Pancreas (tissue), 10 donors: ENCODE measurements at regions not wholly inside any gene's neighbourhood (a gene's known extent, or its start where the extent isn't known, plus 50 kb on each side); places are given as distances from the start of the nearest gene placed in this dataset.

Experiments
- ATAC-seq, 4 donors: fragments of 200-7000 bp; cut with Tn5 transposase; one replicate each; pipeline versions ENCODE4 v1.8.0 to v1.9.1; 2020; ENCODE audit warnings: mild to moderate bottlenecking in 4 of 4, moderate library complexity in 4 of 4
- DNase-seq, 6 donors: peaks; one replicate each; pipeline ENCODE4 v3.0.0-alpha.2; 2020
- FAIRE-seq: peaks from 2 replicates; lab custom pipeline; 2012; peaks lifted over from hg19 to GRCh38; lab: Jason Lieb, UNC
- H3K27ac ChIP-seq, 4 donors: fragments of 200-600 bp; sonication (generic); 1 replicate in 3 of 4; 2 replicates in 1 of 4; pipeline versions ENCODE4 v1.5.0 to v1.8.0; 2020
- H3K27me3 ChIP-seq, 4 donors: fragments of 200-600 bp; one replicate each; pipeline ENCODE4 v1.8.0; 2021
- H3K36me3 ChIP-seq, 3 donors: fragments of 200-600 bp; sonication (generic) in 1 of 3; one replicate each; pipeline versions ENCODE4 v1.5.0 to v1.8.0; 2020 to 2021
- H3K4me1 ChIP-seq, 3 donors: fragments of 200-600 bp; one replicate each; pipeline ENCODE4 v1.8.0; 2021
- H3K4me3 ChIP-seq, 4 donors: fragments of 200-600 bp; sonication (generic) in 2 of 4; one replicate each; pipeline versions ENCODE4 v1.5.0 to v1.8.0; 2020 to 2021
- H3K9me3 ChIP-seq, 4 donors: fragments of 200-600 bp; one replicate each; pipeline ENCODE4 v1.8.0; 2021
- CTCF ChIP-seq, 4 donors: fragments of 200-600 bp; sonication (generic) in 3 of 4; IDR thresholded peaks; one replicate each; pipeline versions ENCODE4 v1.5.0 to v1.8.0; 2021; ENCODE audit warnings: antibody characterized with exemption in 4 of 4
- WGBS, 2 donors: extraction: QIAGEN DNeasy Blood & Tissue Kit; methylation state at CpG; one replicate each; pipeline ENCODE4 v1.1.7; 2013; 5-methylcytosine and 5-hydroxymethylcytosine counted together
- intact Hi-C, 3 donors: fragments of 100-400 bp; cut with DNase I; formaldehyde crosslinking; loops; one replicate each; pipeline versions ENCODE4 v1.11.1 to v1.14.2; 2022
- donor health status: healthy with polysubstance abuse.
- donor health status: DM: no; HTN: no; CAD: no; lungs with moderate emphysema.
- donor health status: DM: no; HTN: no; CAD: no.
- donor health status: control.
- donor health status: control.
- donor health status: Bipolar disorder and iron deficiency.
- donor health status: DM: yes; HTN: yes; CAD: no.
- donor health status: DM: no; HTN: no; CAD: no.
- donor health status: DM: no; HTN: no; CAD: no.
- donor health status: DM: yes; HTN: yes; CAD: no.

DNA sequence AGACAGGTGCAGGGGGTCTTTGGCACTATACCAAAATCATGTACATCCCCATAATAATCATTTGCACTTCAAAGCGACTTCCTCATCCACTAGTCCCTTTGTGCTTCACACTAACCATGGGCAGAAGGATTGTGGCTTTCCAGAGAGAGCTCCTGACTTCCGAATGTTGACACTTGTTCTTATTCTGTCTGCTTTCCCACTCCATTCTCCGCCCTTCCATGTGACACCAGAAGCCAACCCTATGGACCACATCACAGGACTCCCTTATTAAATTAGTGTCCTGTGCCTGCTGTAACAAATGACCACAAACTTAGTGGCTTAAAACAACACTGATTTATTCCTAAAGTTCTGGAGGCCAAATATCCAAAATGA, 91.6 kb downstream of the CMC2 start:
- Histone ChIP-seq H3K4me3 (no peak overlapping the region), H3K27ac (no peak overlapping the region), H3K36me3 (no peaks in the 10 kb centered on the region), H3K27me3 (no peaks in the 10 kb centered on the region), H3K9me3 (no peaks in the 10 kb centered on the region), H3K4me1 (no peaks in the 10 kb centered on the region)
- intact Hi-C loops = no loop called here
- ATAC-seq = no peak
- no peak for FAIRE-seq
- no peak for TF ChIP-seq CTCF (IDR thresholded peaks at IDR 0.05)
- DNase-seq = no peak
- WGBS, 2 donors = 84% methylated on average over 3 of the region's 3 CpGs

DNA sequence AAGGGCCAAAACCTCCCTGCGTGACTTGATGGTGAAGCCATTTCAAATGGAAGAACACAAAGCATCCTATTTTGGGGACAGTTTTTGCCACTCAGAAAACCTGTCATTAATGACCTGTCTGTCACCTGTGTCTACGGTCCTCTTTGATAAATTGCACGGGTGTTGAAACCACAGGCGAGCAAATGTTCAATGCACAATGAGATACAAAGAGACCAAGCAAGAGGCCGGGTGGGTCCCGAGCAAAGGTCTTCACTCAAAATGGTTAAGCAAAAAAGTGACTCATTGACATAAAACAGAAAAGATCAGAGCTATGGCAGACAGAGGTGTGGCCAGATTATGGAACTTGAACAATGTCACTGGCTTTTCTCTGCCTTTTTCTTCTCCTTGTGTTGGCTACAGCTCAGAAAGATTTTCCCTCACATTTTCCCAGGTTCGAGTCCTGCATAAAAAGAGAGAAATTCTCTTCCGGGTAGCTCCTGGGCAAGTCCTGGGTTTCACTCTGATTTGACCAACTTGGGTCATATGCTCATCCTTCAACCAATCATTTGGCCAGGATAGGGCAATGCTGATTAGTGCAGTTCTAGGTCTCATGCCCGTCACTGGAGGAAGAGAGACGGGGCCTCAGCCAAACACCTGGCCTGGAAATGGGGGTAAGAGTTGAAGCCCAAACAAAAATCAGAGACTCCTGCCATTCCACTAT, 92.2 kb downstream of the CMC2 start:
- 76 to 83% methylated on average over 10 of the region's 10 CpGs for WGBS, 2 donors
- intact Hi-C loops = no loop called here
- DNase-seq (no peak), FAIRE-seq (no peak), ATAC-seq (no peak)
- no peaks in the 10 kb centered on the region for H3K4me1 ChIP-seq
- no peaks in the 10 kb centered on the region for H3K27me3 ChIP-seq
- no peaks in the 10 kb centered on the region for H3K9me3 ChIP-seq
- no peak overlapping the region for H3K27ac ChIP-seq
- TF ChIP-seq CTCF (IDR thresholded peaks at IDR 0.05) = no peak
- H3K4me3 ChIP-seq = no peak overlapping the region
- H3K36me3 ChIP-seq = no peaks in the 10 kb centered on the region

- WGBS, 2 donors = 86 to 94% methylated on average over 4 of the region's 4 CpGs
- DNase-seq (no peak), ATAC-seq (no peak), FAIRE-seq (no peak)
- no peaks in the 10 kb centered on the region for H3K36me3 ChIP-seq
- no peaks in the 10 kb centered on the region for H3K27me3 ChIP-seq
- no peaks in the 10 kb centered on the region for H3K9me3 ChIP-seq
- intact Hi-C loops = no loop called here
- no peaks in the 10 kb centered on the region for H3K4me1 ChIP-seq
- TF ChIP-seq CTCF (IDR thresholded peaks at IDR 0.05) = no peak
- H3K27ac ChIP-seq = no peak overlapping the region
- no peak overlapping the region for H3K4me3 ChIP-seq
These were observed 93.3 kb downstream of the CMC2 start for GRCh38 chr16:80913397-80913796.

GRCh38 chr16:80912651-80913050, 94.0 kb downstream of the CMC2 start:
- no peak overlapping the region for H3K4me3 ChIP-seq
- FAIRE-seq (no peak), DNase-seq (no peak), ATAC-seq (no peak)
- 62 to 72% methylated on average over 4 of the region's 4 CpGs for WGBS, 2 donors
- no peaks in the 10 kb centered on the region for H3K9me3 ChIP-seq
- H3K27ac ChIP-seq = no peak overlapping the region
- intact Hi-C loops = no loop called here
- no peaks in the 10 kb centered on the region for H3K27me3 ChIP-seq
- H3K4me1 ChIP-seq = no peaks in the 10 kb centered on the region
- H3K36me3 ChIP-seq = no peaks in the 10 kb centered on the region
- TF ChIP-seq CTCF (IDR thresholded peaks at IDR 0.05) = no peak

GRCh38 chr16:80910434-80910833, 96.3 kb downstream of the CMC2 start:
- TF ChIP-seq CTCF (IDR thresholded peaks at IDR 0.05) = no peak
- ATAC-seq (no peak), FAIRE-seq (no peak), DNase-seq (no peak)
- intact Hi-C loops = no loop called here
- no peaks in the 10 kb centered on the region for H3K36me3 ChIP-seq
- H3K4me3 ChIP-seq = no peak overlapping the region
- 61 to 65% methylated on average over 2 of the region's 2 CpGs for WGBS, 2 donors
- no peak overlapping the region for H3K27ac ChIP-seq
- H3K27me3 ChIP-seq = no peaks in the 10 kb centered on the region
- H3K9me3 ChIP-seq = no peaks in the 10 kb centered on the region
- H3K4me1 ChIP-seq = no peaks in the 10 kb centered on the region
